ENCODE measurements at regions not wholly inside any gene's neighbourhood (a gene's known extent, or its start where the extent isn't known, plus 50 kb on each side); places are given as distances from the start of the nearest gene placed in this dataset.
A peak's percentile ranks its signal among the peaks of the same experiment; 100 is the strongest.
"Not testable (repeated sequence)": the region's sequence is repeated elsewhere in the genome, so short reads cannot be mapped to it uniquely, and the experiment has no call there.

- no peak for DNase-seq (ENCODE audit: low spot score)
- Histone ChIP-seq H2AFZ (ENCODE audit: low read length) (no peak overlapping the region), H3K36me3 (replicated peaks in 1 of 2; ENCODE audit: control insufficient read depth in 2 of 2, insufficient read depth in 2 of 2, low read length in 2 of 2) (peaks cover 0 to 74% of the 10 kb centered on the region in 2 donors), H2BK15ac (ENCODE audit: low read length) (no peak overlapping the region), H3K9ac (ENCODE audit: low read depth, low read length, poor library complexity) (no peak overlapping the region), H2AK5ac (ENCODE audit: low read depth, low read length) (no peak overlapping the region), H3K79me1 (ENCODE audit: low read depth, low read length) (no peaks in the 10 kb centered on the region), H3K18ac (ENCODE audit: low read length) (no peak overlapping the region), H3K4me3 (ENCODE audit: low read length in 2 of 2) (no peak overlapping the region), H3K23ac (ENCODE audit: low read depth, low read length, poor library complexity) (no peak overlapping the region), H3K4me1 (ENCODE audit: control insufficient read depth in 2 of 2, insufficient read depth in 1 of 2, low read depth in 1 of 2, low read length in 2 of 2) (peaks cover 0 to 5% of the 10 kb centered on the region in 2 donors), H2BK5ac (ENCODE audit: low read length) (no peak overlapping the region), H3K4ac (ENCODE audit: low read length) (no peak overlapping the region), H4K91ac (ENCODE audit: low read depth, low read length, poor library complexity) (no peak overlapping the region), H4K8ac (ENCODE audit: low read depth, low read length) (no peak overlapping the region), H2BK120ac (ENCODE audit: low read depth, low read length) (no peak overlapping the region), H3K4me2 (ENCODE audit: insufficient read depth, low read length, poor library complexity, severe bottlenecking) (no peak overlapping the region), H3K27me3 (ENCODE audit: control insufficient read depth in 3 of 3, insufficient read depth in 3 of 3, low read depth in 1 of 3, low read length in 3 of 3) (no peaks in the 10 kb centered on the region), H3K9me3 (replicated peaks in 1 of 2; ENCODE audit: control insufficient read depth in 2 of 2, insufficient read depth in 1 of 2, low read depth in 1 of 2, low read length in 2 of 2) (peaks cover 0 to 23% of the 10 kb centered on the region in 2 donors), H3K27ac (replicated peaks; ENCODE audit: low read length) (no peak overlapping the region), H2BK12ac (ENCODE audit: low read length) (no peak overlapping the region), H3K14ac (ENCODE audit: low read length) (no peak overlapping the region)
- no CpG with 5 or more reads among the region's 3 CpGs for WGBS, 2 donors (ENCODE audit: extremely low coverage in 2 of 2, insufficient read length in 2 of 2, insufficient replicate concordance in 1 of 2)
These were observed 486.6 kb downstream of the USP25 start for GRCh38 chr21:16216288-16216962.

- H3K27ac ChIP-seq (replicated peaks; ENCODE audit: low read length): no peak overlapping the region
- H3K79me1 ChIP-seq (ENCODE audit: low read depth, low read length): no peaks in the 10 kb centered on the region
These were observed 489.0 kb downstream of the USP25 start for GRCh38 chr21:16218682-16219343.

GRCh38 chr21:16224756-16225155, 495.0 kb downstream of the USP25 start:
- not testable (repeated sequence) for H3K27me3 ChIP-seq (ENCODE audit: control insufficient read depth in 3 of 3, insufficient read depth in 3 of 3, low read depth in 1 of 3, low read length in 3 of 3); H4K8ac ChIP-seq (ENCODE audit: low read depth, low read length); H3K79me1 ChIP-seq (ENCODE audit: low read depth, low read length); H3K9ac ChIP-seq (ENCODE audit: low read depth, low read length, poor library complexity); H3K4me2 ChIP-seq (ENCODE audit: insufficient read depth, low read length, poor library complexity, severe bottlenecking); H3K14ac ChIP-seq (ENCODE audit: low read length); H2AFZ ChIP-seq (ENCODE audit: low read length); DNase-seq (ENCODE audit: low spot score); H4K91ac ChIP-seq (ENCODE audit: low read depth, low read length, poor library complexity); H3K4me3 ChIP-seq (ENCODE audit: low read length in 2 of 2); H2BK5ac ChIP-seq (ENCODE audit: low read length); H2AK5ac ChIP-seq (ENCODE audit: low read depth, low read length); H3K23ac ChIP-seq (ENCODE audit: low read depth, low read length, poor library complexity); H3K18ac ChIP-seq (ENCODE audit: low read length); H2BK12ac ChIP-seq (ENCODE audit: low read length); H3K4ac ChIP-seq (ENCODE audit: low read length); H3K4me1 ChIP-seq (ENCODE audit: control insufficient read depth in 2 of 2, insufficient read depth in 1 of 2, low read depth in 1 of 2, low read length in 2 of 2); H2BK120ac ChIP-seq (ENCODE audit: low read depth, low read length); H3K27ac ChIP-seq (replicated peaks; ENCODE audit: low read length); H2BK15ac ChIP-seq (ENCODE audit: low read length)
- Histone ChIP-seq H3K36me3 (replicated peaks in 1 of 2; ENCODE audit: control insufficient read depth in 2 of 2, insufficient read depth in 2 of 2, low read length in 2 of 2) (peaks cover 0 to 58% of the 10 kb centered on the region in 2 donors), H3K9me3 (replicated peaks in 1 of 2; ENCODE audit: control insufficient read depth in 2 of 2, insufficient read depth in 1 of 2, low read depth in 1 of 2, low read length in 2 of 2) (peaks cover 0 to 73% of the 10 kb centered on the region in 2 donors)
- no CpG with 5 or more reads among the region's 3 CpGs for WGBS, 2 donors (ENCODE audit: extremely low coverage in 2 of 2, insufficient read length in 2 of 2, insufficient replicate concordance in 1 of 2)

More at GRCh38 chr21:16218682-16219343, 489.0 kb downstream of the USP25 start:
- H3K4me3 ChIP-seq (ENCODE audit: low read length in 2 of 2): no peak overlapping the region
- H3K9me3 ChIP-seq (replicated peaks in 1 of 2; ENCODE audit: control insufficient read depth in 2 of 2, insufficient read depth in 1 of 2, low read depth in 1 of 2, low read length in 2 of 2): peaks cover 0 to 45% of the 10 kb centered on the region in 2 donors
- WGBS, 2 donors (ENCODE audit: extremely low coverage in 2 of 2, insufficient read length in 2 of 2, insufficient replicate concordance in 1 of 2): no CpG with 5 or more reads among the region's 4 CpGs
- no peak overlapping the region for H3K18ac ChIP-seq (ENCODE audit: low read length)
- H3K23ac ChIP-seq (ENCODE audit: low read depth, low read length, poor library complexity): no peak overlapping the region
- H2BK5ac ChIP-seq (ENCODE audit: low read length): no peak overlapping the region
- no peak overlapping the region for H4K91ac ChIP-seq (ENCODE audit: low read depth, low read length, poor library complexity)
- no peak overlapping the region for H3K14ac ChIP-seq (ENCODE audit: low read length)
- H3K36me3 ChIP-seq (replicated peaks in 1 of 2; ENCODE audit: control insufficient read depth in 2 of 2, insufficient read depth in 2 of 2, low read length in 2 of 2): peaks cover 0 to 86% of the 10 kb centered on the region in 2 donors
- no peak overlapping the region for H2AK5ac ChIP-seq (ENCODE audit: low read depth, low read length)
- no peak overlapping the region for H3K9ac ChIP-seq (ENCODE audit: low read depth, low read length, poor library complexity)
- H3K4me1 ChIP-seq (ENCODE audit: control insufficient read depth in 2 of 2, insufficient read depth in 1 of 2, low read depth in 1 of 2, low read length in 2 of 2): peaks cover 0 to 5% of the 10 kb centered on the region in 2 donors
- no peaks in the 10 kb centered on the region for H3K27me3 ChIP-seq (ENCODE audit: control insufficient read depth in 3 of 3, insufficient read depth in 3 of 3, low read depth in 1 of 3, low read length in 3 of 3)
- no peak overlapping the region for H2BK15ac ChIP-seq (ENCODE audit: low read length)
- H3K4ac ChIP-seq (ENCODE audit: low read length): no peak overlapping the region
- H4K8ac ChIP-seq (ENCODE audit: low read depth, low read length): no peak overlapping the region
- DNase-seq (ENCODE audit: low spot score): no peak
- no peak overlapping the region for H2BK12ac ChIP-seq (ENCODE audit: low read length)
- H2BK120ac ChIP-seq (ENCODE audit: low read depth, low read length): no peak overlapping the region
- H3K4me2 ChIP-seq (ENCODE audit: insufficient read depth, low read length, poor library complexity, severe bottlenecking): no peak overlapping the region
- H2AFZ ChIP-seq (ENCODE audit: low read length): no peak overlapping the region

GRCh38 chr21:16239659-16240265, 510.0 kb downstream of the USP25 start:
- Histone ChIP-seq H2AK5ac (ENCODE audit: low read depth, low read length) (no peak overlapping the region), H3K27ac (replicated peaks; ENCODE audit: low read length) (no peak overlapping the region), H3K4me3 (ENCODE audit: low read length in 2 of 2) (no peak overlapping the region), H3K27me3 (ENCODE audit: control insufficient read depth in 3 of 3, insufficient read depth in 3 of 3, low read depth in 1 of 3, low read length in 3 of 3) (peaks cover 0 to 14% (median 0%) of the 10 kb centered on the region in 3 experiments), H2BK15ac (ENCODE audit: low read length) (no peak overlapping the region), H2AFZ (ENCODE audit: low read length) (no peak overlapping the region), H4K8ac (ENCODE audit: low read depth, low read length) (no peak overlapping the region), H2BK5ac (ENCODE audit: low read length) (no peak overlapping the region), H3K14ac (ENCODE audit: low read length) (peak overlapping the region; percentile 38), H3K4me1 (ENCODE audit: control insufficient read depth in 2 of 2, insufficient read depth in 1 of 2, low read depth in 1 of 2, low read length in 2 of 2) (peaks cover 0 to 6% of the 10 kb centered on the region in 2 donors), H3K18ac (ENCODE audit: low read length) (no peak overlapping the region), H3K23ac (ENCODE audit: low read depth, low read length, poor library complexity) (no peak overlapping the region), H3K9ac (ENCODE audit: low read depth, low read length, poor library complexity) (no peak overlapping the region), H3K9me3 (replicated peaks in 1 of 2; ENCODE audit: control insufficient read depth in 2 of 2, insufficient read depth in 1 of 2, low read depth in 1 of 2, low read length in 2 of 2) (peaks cover 0 to 10% of the 10 kb centered on the region in 2 donors), H3K4ac (ENCODE audit: low read length) (no peak overlapping the region), H3K4me2 (ENCODE audit: insufficient read depth, low read length, poor library complexity, severe bottlenecking) (no peak overlapping the region), H2BK12ac (ENCODE audit: low read length) (no peak overlapping the region), H3K79me1 (ENCODE audit: low read depth, low read length) (no peaks in the 10 kb centered on the region), H3K36me3 (replicated peaks in 1 of 2; ENCODE audit: control insufficient read depth in 2 of 2, insufficient read depth in 2 of 2, low read length in 2 of 2) (peaks cover 0 to 15% of the 10 kb centered on the region in 2 donors), H4K91ac (ENCODE audit: low read depth, low read length, poor library complexity) (no peak overlapping the region), H2BK120ac (ENCODE audit: low read depth, low read length) (no peak overlapping the region)
- WGBS, 2 donors (ENCODE audit: extremely low coverage in 2 of 2, insufficient read length in 2 of 2, insufficient replicate concordance in 1 of 2): no CpG with 5 or more reads among the region's 11 CpGs
- DNase-seq (ENCODE audit: low spot score): no peak

Data from neuronal stem cell (in vitro differentiated cells).